GM12878 (cell line): ENCODE measurements at regions not wholly inside any gene's neighbourhood (a gene's known extent, or its start where the extent isn't known, plus 50 kb on each side); places are given as distances from the start of the nearest gene placed in this dataset.

Source experiments
- ATAC-seq: fragments of 200-7000 bp; cut with Tn5 transposase; 3 replicates; pipeline ENCODE4 v1.9.1; 2020; ENCODE audit warnings: mild to moderate bottlenecking, moderate library complexity
- BruUV-seq: library from RNA; stranded (reverse); fragments of 400-500 nt; replicated peaks from 2 replicates; lab custom pipeline; 2021; lab: Mats Ljungman, UMichigan
- CTCF ChIA-PET: fragments of 300-600 bp; sonication (Branson Sonifier 250); formaldehyde crosslinking; extraction: SDS; loops from one replicate; lab custom pipeline; 2021; ENCODE audit warnings: inconsistent platforms; lab: Yijun Ruan, JAX
- POLR2A ChIA-PET: fragments of 350-600 bp; formaldehyde crosslinking; extraction: SDS; loops from one replicate; lab custom pipeline; 2021; ENCODE audit warnings: inconsistent platforms; lab: Charles Lee
- RAD21 ChIA-PET: fragments of 300-600 bp; sonication (Branson Sonifier 250); formaldehyde crosslinking; loops from one replicate; lab custom pipeline; 2023; ENCODE audit warnings: antibody characterized with exemption; ENCODE audit not compliant: unreplicated experiment; lab: Charles Lee
- SMC1A ChIA-PET: fragments of 300-600 bp; sonication (Branson Sonifier 250); formaldehyde crosslinking; loops from one replicate; lab custom pipeline; 2023; ENCODE audit not compliant: unreplicated experiment, uncharacterized antibody; lab: Charles Lee
- DNase-seq: peaks from one replicate; pipeline ENCODE4 v3.0.0-alpha.2; 2011; ENCODE audit warnings: low read depth, low spot score
- FAIRE-seq: peaks from 3 replicates; lab custom pipeline; 2011; peaks lifted over from hg19 to GRCh38; lab: Jason Lieb, UNC
- H2AFZ ChIP-seq: 2 replicates; pipeline ENCODE4 v1.6.0; 2011; ENCODE audit warnings: low read depth, low read length, control low read depth; ENCODE audit not compliant: control insufficient read depth
- H3K27ac ChIP-seq: 2 replicates; pipeline ENCODE4 v1.5.1; 2011; ENCODE audit warnings: control low read depth; ENCODE audit not compliant: control insufficient read depth, insufficient read depth
- H3K27me3 ChIP-seq, 2 experiments: replicated peaks in 1 of 2; 2 replicates each; pipeline versions ENCODE4 v1.6.0 to v1.6.1; 2011; ENCODE audit warnings: low read length in 1 of 2; ENCODE audit not compliant: control insufficient read depth in 2 of 2, insufficient read depth in 2 of 2
- H3K36me3 ChIP-seq, 2 experiments: 2 replicates each; pipeline ENCODE4 v1.5.1; 2011; ENCODE audit warnings: low read length in 1 of 2; ENCODE audit not compliant: control insufficient read depth in 2 of 2, insufficient read depth in 2 of 2
- H3K4me1 ChIP-seq: 2 replicates; pipeline ENCODE4 v1.6.1; 2011; ENCODE audit warnings: mild to moderate bottlenecking, low read length, moderate library complexity, mixed read lengths; ENCODE audit not compliant: control insufficient read depth, insufficient read depth
- H3K4me2 ChIP-seq: 2 replicates; pipeline ENCODE4 v1.6.0; 2011; ENCODE audit warnings: control low read depth; ENCODE audit not compliant: control insufficient read depth, insufficient read depth
- H3K4me3 ChIP-seq: fragments of 200-600 bp; sonication (generic); 2 replicates; pipeline ENCODE4 v1.5.1; 2016
- H3K79me2 ChIP-seq: 2 replicates; pipeline ENCODE4 v1.6.0; 2011; ENCODE audit warnings: low read length; ENCODE audit not compliant: control insufficient read depth, insufficient read depth
- H3K9ac ChIP-seq: 2 replicates; pipeline ENCODE4 v1.8.0; 2011; ENCODE audit warnings: low read length, control low read depth, mixed read lengths; ENCODE audit not compliant: control insufficient read depth, insufficient read depth
- H3K9me3 ChIP-seq: replicated peaks from 3 replicates; pipeline ENCODE4 v1.5.1; 2011; ENCODE audit warnings: mild to moderate bottlenecking, low read length; ENCODE audit not compliant: control insufficient read depth, insufficient read depth
- H4K20me1 ChIP-seq: 2 replicates; pipeline ENCODE4 v1.6.0; 2011; ENCODE audit not compliant: control insufficient read depth, insufficient read depth
- EP300 ChIP-seq, 2 experiments: fragments of 150-350 bp in 1 of 2; IDR thresholded peaks; 2 replicates each; pipeline ENCODE4 v1.6.1; 2011 to 2012; ENCODE audit warnings: low read depth in 2 of 2, low read length in 2 of 2, borderline replicate concordance in 1 of 2, improper control_type of control experiment in 1 of 2, inconsistent platforms in 1 of 2; ENCODE audit not compliant: control insufficient read depth in 1 of 2
- JUNB ChIP-seq: IDR thresholded peaks from 2 replicates; pipeline ENCODE4 v1.6.1; 2016; ENCODE audit warnings: antibody characterized with exemption, mild to moderate bottlenecking
- RB1 ChIP-seq: fragments of 450-650 bp; formaldehyde crosslinking; IDR thresholded peaks from 2 replicates; pipeline ENCODE4 v1.6.1; 2017; ENCODE audit warnings: mild to moderate bottlenecking, borderline replicate concordance
- SMAD5 ChIP-seq: IDR thresholded peaks from 2 replicates; pipeline ENCODE4 v1.6.1; 2016; ENCODE audit warnings: antibody characterized with exemption, low read depth
- SUPT20H ChIP-seq: IDR thresholded peaks from 2 replicates; pipeline ENCODE4 v1.6.1; 2011; ENCODE audit warnings: low read depth, mild to moderate bottlenecking, low read length, moderate library complexity, borderline replicate concordance; ENCODE audit not compliant: control insufficient read depth
- TCF7 ChIP-seq: IDR thresholded peaks from 2 replicates; pipeline ENCODE4 v1.6.1; 2014; ENCODE audit warnings: antibody characterized with exemption, borderline replicate concordance
- ZZZ3 ChIP-seq: IDR thresholded peaks from 2 replicates; pipeline ENCODE4 v1.6.1; 2011; ENCODE audit warnings: low read depth; ENCODE audit not compliant: control insufficient read depth, insufficient read length
- WGBS: methylation state at CpG from one replicate; pipeline ENCODE4 v1.1.6; 2016; ENCODE audit warnings: low lambda C conversion rate; ENCODE audit not compliant: insufficient replicate concordance, insufficient coverage; ENCODE audit errors: missing lambda C conversion rate; 5-methylcytosine and 5-hydroxymethylcytosine counted together
- in situ Hi-C: fragments of 300-500 bp; cut with MboI; formaldehyde crosslinking; loops from 9 replicates; pipeline ENCODE4 v1.14.3; 2018; ENCODE audit warnings: mixed read lengths
- intact Hi-C: fragments of 100-400 bp; cut with micrococcal nuclease; formaldehyde crosslinking; loops from one replicate; pipeline ENCODE4 v1.14.2; 2022; ENCODE audit not compliant: unreplicated experiment

DNA sequence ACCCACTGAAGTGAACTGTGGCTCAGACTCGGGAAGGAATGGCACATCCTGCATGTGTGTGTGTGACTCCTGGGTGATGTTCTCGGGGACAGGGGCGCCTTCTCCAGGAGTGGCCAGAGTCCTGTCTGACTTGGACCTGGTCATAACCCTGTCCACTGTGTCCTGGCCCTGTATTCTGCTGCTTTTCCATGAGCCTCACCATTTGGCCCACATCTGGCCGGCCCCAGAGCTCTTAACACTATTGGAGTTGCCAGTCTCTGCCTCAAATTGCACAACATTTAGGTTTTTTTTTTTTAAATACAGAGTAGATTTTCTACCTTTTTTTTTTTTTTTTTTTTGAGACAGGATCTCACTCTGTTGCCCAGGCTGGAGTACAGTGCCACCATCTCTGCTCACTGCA is 278.3 kb upstream of the TUT7 start:
- CTCF ChIA-PET = interaction anchor here (0.6 kb wide), 1 partner anchor 19 kb away, joined by 3 read pairs; no protein-coding TSS in a partner anchor
- no peak for ATAC-seq
- Histone ChIP-seq H3K36me3 (no peaks in the 10 kb centered on the region), H2AFZ (no peak overlapping the region), H3K27me3 (no peaks in the 10 kb centered on the region), H3K4me3 (no peak overlapping the region), H3K27ac (no peak overlapping the region), H3K9ac (no peak overlapping the region), H3K9me3 (no peaks in the 10 kb centered on the region), H3K4me1 (no peaks in the 10 kb centered on the region), H4K20me1 (no peaks in the 10 kb centered on the region), H3K4me2 (no peak overlapping the region), H3K79me2 (no peaks in the 10 kb centered on the region)
- POLR2A ChIA-PET = no interaction called here
- intact Hi-C loops (no loop called here), in situ Hi-C loops (no loop called here)
- no peak for TF ChIP-seq JUNB
- no peak for TF ChIP-seq EP300 (IDR thresholded peaks at IDR 0.05; ENCODE audit: borderline replicate concordance in 1 of 2, control insufficient read depth in 1 of 2, low read depth in 2 of 2, low read length in 2 of 2)
- no peak for TF ChIP-seq SMAD5
- TF ChIP-seq ZZZ3 = no peak
- TF ChIP-seq TCF7 = no peak
- TF ChIP-seq SUPT20H = no peak
- no peak for DNase-seq
- WGBS = 11% methylated on average over 4 of the region's 4 CpGs
- no TSS peak for BruUV-seq
- no peak for FAIRE-seq
- SMC1A ChIA-PET = no interaction called here
- RAD21 ChIA-PET = no interaction called here

DNA sequence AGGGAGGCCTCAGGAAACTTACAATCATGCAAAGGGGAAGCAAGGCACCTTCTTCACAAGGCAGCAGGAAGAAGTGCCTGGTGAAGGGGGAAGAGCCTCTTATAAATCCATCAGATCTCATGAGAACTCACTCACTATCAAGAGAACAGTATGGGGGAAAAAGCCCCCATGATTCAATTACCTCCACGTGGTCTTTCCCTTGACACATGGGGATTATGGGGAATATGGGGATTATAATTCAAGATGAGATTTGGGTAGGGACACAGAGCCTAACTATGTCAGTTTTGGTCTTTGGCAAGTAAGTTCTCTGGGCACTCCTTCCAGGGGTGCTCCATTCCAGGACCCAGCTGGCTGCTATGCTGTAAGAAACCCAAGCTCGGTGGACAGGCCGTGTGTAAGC is 275.3 kb upstream of the TUT7 start:
- H3K4me2 ChIP-seq = no peak overlapping the region
- H3K9me3 ChIP-seq = no peaks in the 10 kb centered on the region
- no peak overlapping the region for H3K27ac ChIP-seq
- in situ Hi-C loops = no loop called here
- ChIA-PET RAD21 (no interaction called here), POLR2A (no interaction called here), CTCF (no interaction called here), SMC1A (no interaction called here)
- 0% methylated on average over 3 of the region's 3 CpGs for WGBS
- FAIRE-seq (no peak), DNase-seq (no peak), ATAC-seq (no peak)
- no peak overlapping the region for H2AFZ ChIP-seq
- H3K36me3 ChIP-seq = no peaks in the 10 kb centered on the region
- no peak overlapping the region for H3K4me3 ChIP-seq
- BruUV-seq = no TSS peak
- intact Hi-C loops = no loop called here
- H3K79me2 ChIP-seq = no peaks in the 10 kb centered on the region
- no peaks in the 10 kb centered on the region for H3K4me1 ChIP-seq
- no peak for TF ChIP-seq RB1
- no peaks in the 10 kb centered on the region for H4K20me1 ChIP-seq
- H3K27me3 ChIP-seq = no peaks in the 10 kb centered on the region
- no peak overlapping the region for H3K9ac ChIP-seq
